ENCODE measurements at regions not wholly inside any gene's neighbourhood (a gene's known extent, or its start where the extent isn't known, plus 50 kb on each side); places are given as distances from the start of the nearest gene placed in this dataset.

DNA sequence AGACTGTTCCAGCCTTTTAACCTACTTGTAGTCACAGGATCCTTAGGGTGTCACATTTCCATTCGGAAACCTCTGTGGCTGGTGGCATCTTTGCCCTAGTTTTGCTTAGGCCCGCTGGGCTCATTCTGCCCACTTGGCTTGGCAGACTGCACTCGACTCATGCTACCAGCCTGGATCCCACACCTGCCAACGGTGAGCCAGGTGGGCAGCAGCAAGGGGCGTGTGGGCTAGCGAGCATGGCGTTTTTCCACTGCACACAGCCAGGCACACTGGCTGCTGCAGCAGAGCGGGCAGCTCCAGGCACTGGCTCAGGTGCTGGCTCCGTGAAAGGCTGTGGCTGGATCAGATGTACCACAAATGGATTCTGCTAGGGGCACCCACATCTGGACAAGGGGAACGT, 838.2 kb downstream of the SLITRK6 start:
- TF ChIP-seq, protein P1, sequence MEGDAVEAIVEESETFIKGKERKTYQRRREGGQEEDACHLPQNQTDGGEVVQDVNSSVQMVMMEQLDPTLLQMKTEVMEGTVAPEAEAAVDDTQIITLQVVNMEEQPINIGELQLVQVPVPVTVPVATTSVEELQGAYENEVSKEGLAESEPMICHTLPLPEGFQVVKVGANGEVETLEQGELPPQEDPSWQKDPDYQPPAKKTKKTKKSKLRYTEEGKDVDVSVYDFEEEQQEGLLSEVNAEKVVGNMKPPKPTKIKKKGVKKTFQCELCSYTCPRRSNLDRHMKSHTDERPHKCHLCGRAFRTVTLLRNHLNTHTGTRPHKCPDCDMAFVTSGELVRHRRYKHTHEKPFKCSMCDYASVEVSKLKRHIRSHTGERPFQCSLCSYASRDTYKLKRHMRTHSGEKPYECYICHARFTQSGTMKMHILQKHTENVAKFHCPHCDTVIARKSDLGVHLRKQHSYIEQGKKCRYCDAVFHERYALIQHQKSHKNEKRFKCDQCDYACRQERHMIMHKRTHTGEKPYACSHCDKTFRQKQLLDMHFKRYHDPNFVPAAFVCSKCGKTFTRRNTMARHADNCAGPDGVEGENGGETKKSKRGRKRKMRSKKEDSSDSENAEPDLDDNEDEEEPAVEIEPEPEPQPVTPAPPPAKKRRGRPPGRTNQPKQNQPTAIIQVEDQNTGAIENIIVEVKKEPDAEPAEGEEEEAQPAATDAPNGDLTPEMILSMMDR (IDR thresholded peaks at IDR 0.05 in 8 of 11, conservative IDR thresholded peaks at IDR 0.05 in 3 of 11) = no peak
- no peak for TF ChIP-seq POLR2AphosphoS5 (IDR thresholded peaks at IDR 0.05)
- no peak for TF ChIP-seq POLR2A (IDR thresholded peaks at IDR 0.05)
